GM18858 (cell line): ENCODE measurements at regions not wholly inside any gene's neighbourhood (a gene's known extent, or its start where the extent isn't known, plus 50 kb on each side); places are given as distances from the start of the nearest gene placed in this dataset.

Source experiments
- ATAC-seq: cut with Tn5 transposase; IDR thresholded peaks from one replicate; pipeline ENCODE4 v1.9.1; 2021; ENCODE audit not compliant: unreplicated experiment

- ATAC-seq: no peak
Observed at GRCh38 chr6:126091466-126091865, 105.1 kb downstream of the TRMT11 start.

GRCh38 chr6:126093108-126093507, 106.8 kb downstream of the TRMT11 start:
- ATAC-seq: no peak

- ATAC-seq: no peak
Observed at GRCh38 chr6:126094411-126094810, 108.1 kb downstream of the TRMT11 start.

GRCh38 chr6:126100386-126100785, 114.0 kb downstream of the TRMT11 start:
- ATAC-seq: no peak

GRCh38 chr6:126102358-126102757, 116.0 kb downstream of the TRMT11 start:
- no peak for ATAC-seq

- ATAC-seq: no peak
Observed at GRCh38 chr6:126103993-126104392, 117.7 kb downstream of the TRMT11 start.

GRCh38 chr6:126107475-126108166, 121.3 kb downstream of the TRMT11 start:
- ATAC-seq: no peak

GRCh38 chr6:126110512-126111270, 124.4 kb downstream of the TRMT11 start:
- no peak for ATAC-seq

- ATAC-seq: no peak
Observed at GRCh38 chr6:126111327-126111726, 125.0 kb downstream of the TRMT11 start.

- no peak for ATAC-seq
Observed at GRCh38 chr6:126112171-126112632, 125.9 kb downstream of the TRMT11 start.

GRCh38 chr6:126113261-126113660, 126.9 kb downstream of the TRMT11 start:
- no peak for ATAC-seq

- no peak for ATAC-seq
Observed at GRCh38 chr6:126117251-126117650, 130.9 kb downstream of the TRMT11 start.

- no peak for ATAC-seq
Observed at GRCh38 chr6:126118058-126118755, 131.9 kb downstream of the TRMT11 start.

GRCh38 chr6:126118936-126119335, 132.6 kb downstream of the TRMT11 start:
- ATAC-seq: no peak

- ATAC-seq: no peak
Observed at GRCh38 chr6:126123226-126123625, 136.9 kb downstream of the TRMT11 start.

GRCh38 chr6:126127659-126128058, 141.3 kb downstream of the TRMT11 start:
- ATAC-seq: no peak

- ATAC-seq: no peak
Observed at GRCh38 chr6:126131246-126131645, 144.9 kb downstream of the TRMT11 start.

- ATAC-seq: no peak
Observed at GRCh38 chr6:126133984-126134383, 147.6 kb downstream of the TRMT11 start.

- ATAC-seq: no peak
Observed at GRCh38 chr6:126134491-126134890, 148.2 kb downstream of the TRMT11 start.

GRCh38 chr6:126140015-126140414, 153.7 kb downstream of the TRMT11 start:
- ATAC-seq: no peak

GRCh38 chr6:126143761-126144251, 157.5 kb downstream of the TRMT11 start:
- no peak for ATAC-seq

GRCh38 chr6:126145351-126145750, 159.0 kb downstream of the TRMT11 start:
- ATAC-seq: no peak
